Fibroblast of lung (primary cell): ENCODE measurements at regions not wholly inside any gene's neighbourhood (a gene's known extent, or its start where the extent isn't known, plus 50 kb on each side); places are given as distances from the start of the nearest gene placed in this dataset.

Source experiments
- CTCF ChIP-seq, 2 donors: IDR thresholded peaks in 1 of 2; conservative IDR thresholded peaks in 1 of 2; 1 replicate in 1 of 2; 2 replicates in 1 of 2; pipeline ENCODE4 v1.5.1; 2011 to 2012; ENCODE audit warnings: low read length in 2 of 2, control low read depth in 1 of 2, inconsistent platforms in 1 of 2, low read depth in 1 of 2, mild to moderate bottlenecking in 1 of 2
- EZH2 ChIP-seq: IDR thresholded peaks from 2 replicates; pipeline ENCODE4 v1.5.1; 2012; ENCODE audit warnings: low read length, control low read depth, mild to moderate bottlenecking; ENCODE audit errors: missing control alignments

DNA sequence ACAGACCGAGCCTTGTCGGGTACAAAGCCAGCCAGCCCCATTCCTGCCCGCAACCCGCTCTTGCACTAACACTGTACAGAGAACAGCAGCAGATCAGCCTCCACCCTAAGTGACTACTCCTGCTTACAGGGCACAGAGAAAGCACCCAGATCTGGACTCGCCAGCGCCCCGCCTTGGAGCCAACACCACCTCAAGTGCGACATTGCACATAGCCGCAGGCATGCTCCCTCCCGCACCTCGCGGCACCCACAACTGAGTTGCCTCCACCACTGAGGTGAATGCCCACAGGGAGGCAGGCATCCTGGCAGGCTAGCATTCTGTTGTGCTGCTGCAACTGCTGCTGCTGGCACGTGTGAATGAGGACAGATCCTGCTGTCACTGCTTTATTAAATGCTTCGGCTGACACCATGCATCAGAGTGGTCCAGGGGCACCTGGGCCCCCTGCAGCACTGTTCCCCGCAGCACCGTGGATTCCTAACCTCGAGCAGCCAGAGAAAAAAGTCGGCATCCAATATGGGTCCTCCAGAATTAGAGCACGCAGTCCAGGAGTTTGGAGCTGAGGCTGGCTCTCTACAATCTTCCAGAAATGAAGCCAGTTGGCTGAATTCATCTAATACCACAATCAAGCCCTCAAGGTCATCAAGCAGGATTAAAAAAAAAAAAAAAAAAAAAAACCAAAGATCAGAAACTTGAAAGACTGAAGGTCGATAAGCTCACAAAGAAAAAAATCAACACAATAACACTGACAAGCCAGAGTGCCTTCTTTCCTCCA, 352.9 kb downstream of the GASK1B start:
- TF ChIP-seq EZH2 (no peak), CTCF (conservative IDR thresholded peaks at IDR 0.05 in 1 of 2, IDR thresholded peaks at IDR 0.05 in 1 of 2; ENCODE audit: low read depth in 1 of 2, low read length in 2 of 2) (no peak)
